Calu3 (cell line): ENCODE measurements at regions not wholly inside any gene's neighbourhood (a gene's known extent, or its start where the extent isn't known, plus 50 kb on each side); places are given as distances from the start of the nearest gene placed in this dataset.
A peak's percentile ranks its signal among the peaks of the same experiment; 100 is the strongest.

Experiments
- BruUV-seq: library from RNA; stranded (reverse); fragments of 400-500 nt; replicated peaks from 2 replicates; lab custom pipeline; 2021; lab: Mats Ljungman, UMichigan
- CTCF ChIA-PET: fragments of 300-600 bp; sonication (Branson Sonifier 250); formaldehyde crosslinking; loops from one replicate; lab custom pipeline; 2022; ENCODE audit warnings: antibody characterized with exemption; lab: Charles Lee
- DNase-seq: peaks from one replicate; pipeline ENCODE4 v3.0.0; 2022
- H3K27ac Mint-ChIP-seq: one replicate; pipeline ENCODE4 v1.8.0; 2022; ENCODE audit warnings: mixed read lengths; ENCODE audit not compliant: unreplicated experiment
- H3K27me3 Mint-ChIP-seq: one replicate; pipeline ENCODE4 v1.8.0; 2022; ENCODE audit warnings: mixed read lengths; ENCODE audit not compliant: unreplicated experiment
- H3K36me3 Mint-ChIP-seq: one replicate; pipeline ENCODE4 v1.8.0; 2022; ENCODE audit warnings: mild to moderate bottlenecking, moderate library complexity, mixed read lengths; ENCODE audit not compliant: insufficient read depth, unreplicated experiment
- H3K4me1 Mint-ChIP-seq: one replicate; pipeline ENCODE4 v1.8.0; 2022; ENCODE audit warnings: mild to moderate bottlenecking, low read depth, mixed read lengths; ENCODE audit not compliant: unreplicated experiment
- H3K4me3 Mint-ChIP-seq: one replicate; pipeline ENCODE4 v1.8.0; 2022; ENCODE audit warnings: mild to moderate bottlenecking, low read depth, moderate library complexity, mixed read lengths; ENCODE audit not compliant: unreplicated experiment
- H3K9me3 Mint-ChIP-seq: one replicate; pipeline ENCODE4 v1.8.0; 2022; ENCODE audit warnings: low read depth, mixed read lengths; ENCODE audit not compliant: unreplicated experiment
- CTCF ChIP-seq: fragments of 200-600 bp; IDR thresholded peaks from one replicate; pipeline ENCODE4 v1.8.0; 2022; ENCODE audit warnings: antibody characterized with exemption; ENCODE audit not compliant: unreplicated experiment
- intact Hi-C: fragments of 100-400 bp; cut with micrococcal nuclease; formaldehyde crosslinking; loops from one replicate; pipeline ENCODE4 v1.10.0; 2022; ENCODE audit not compliant: unreplicated experiment

- peak; percentile 60 for DNase-seq
- no peaks in the 10 kb centered on the region for H3K27me3 Mint-ChIP-seq
- H3K4me3 Mint-ChIP-seq = no peak overlapping the region
These were observed 177.7 kb downstream of the ADSS2 start for GRCh38 chr1:244273845-244274619.

GRCh38 chr1:244276646-244277045 is 175.1 kb downstream of the ADSS2 start:
- intact Hi-C loops = loop anchor here (10.0 kb wide), 2 partner anchors 532 to 1822 kb away; no protein-coding TSS in a partner anchor
- no TSS peak for BruUV-seq
- no peaks in the 10 kb centered on the region for H3K36me3 Mint-ChIP-seq
- peaks cover 33% of the 10 kb centered on the region for H3K4me1 Mint-ChIP-seq
- CTCF ChIA-PET = no interaction called here
- DNase-seq = no peak
- no peak for TF ChIP-seq CTCF
- H3K27me3 Mint-ChIP-seq = no peaks in the 10 kb centered on the region
- H3K4me3 Mint-ChIP-seq = no peak overlapping the region
- no peak overlapping the region for H3K27ac Mint-ChIP-seq
- no peaks in the 10 kb centered on the region for H3K9me3 Mint-ChIP-seq

More at GRCh38 chr1:244273845-244274619, 177.7 kb downstream of the ADSS2 start:
- intact Hi-C loops = loop anchor here (1.0 to 10.0 kb wide), 11 partner anchors 112 to 1819 kb away; partner anchors contain the start of gene ZBTB18
- no TSS peak for BruUV-seq
- H3K4me1 Mint-ChIP-seq = peaks cover 36% of the 10 kb centered on the region
- H3K27ac Mint-ChIP-seq = peak overlapping the region; percentile 13
- CTCF ChIA-PET = interaction anchor here (1.0 to 2.4 kb wide), 4 partner anchors 26 to 930 kb away, joined by 3 to 10 read pairs (median 4); no protein-coding TSS in a partner anchor
- no peak for TF ChIP-seq CTCF
- peaks cover 5% of the 10 kb centered on the region for H3K9me3 Mint-ChIP-seq
- peaks cover 6% of the 10 kb centered on the region for H3K36me3 Mint-ChIP-seq

GRCh38 chr1:244280201-244280600 is 171.5 kb downstream of the ADSS2 start:
- Mint-ChIP-seq H3K27ac (no peak overlapping the region), H3K4me1 (peaks cover 10% of the 10 kb centered on the region), H3K36me3 (no peaks in the 10 kb centered on the region), H3K4me3 (no peak overlapping the region), H3K9me3 (no peaks in the 10 kb centered on the region), H3K27me3 (no peaks in the 10 kb centered on the region)
- intact Hi-C loops = no loop called here
- no peak for DNase-seq
- CTCF ChIA-PET = interaction anchor here (0.6 kb wide), 2 partner anchors 74 to 164 kb away, joined by 3 to 7 read pairs; no protein-coding TSS in a partner anchor
- TF ChIP-seq CTCF = no peak
- no TSS peak for BruUV-seq

GRCh38 chr1:244280859-244281258 is 170.8 kb downstream of the ADSS2 start:
- Mint-ChIP-seq H3K9me3 (no peaks in the 10 kb centered on the region), H3K4me1 (peaks cover 10% of the 10 kb centered on the region), H3K4me3 (no peak overlapping the region), H3K27ac (no peak overlapping the region), H3K36me3 (no peaks in the 10 kb centered on the region), H3K27me3 (no peaks in the 10 kb centered on the region)
- CTCF ChIA-PET = interaction anchor here (0.6 kb wide), 1 partner anchor 165 kb away, joined by 7 read pairs; no protein-coding TSS in a partner anchor
- no peak for TF ChIP-seq CTCF
- BruUV-seq = no TSS peak
- DNase-seq = no peak
- intact Hi-C loops = no loop called here
